Retinal pigment epithelial cell (primary cell): ENCODE measurements at regions not wholly inside any gene's neighbourhood (a gene's known extent, or its start where the extent isn't known, plus 50 kb on each side); places are given as distances from the start of the nearest gene placed in this dataset.

Experiments
- DNase-seq: peaks from one replicate; pipeline ENCODE4 v3.0.0-alpha.2; 2010; ENCODE audit warnings: low read depth
- H3K4me3 ChIP-seq: 2 replicates; pipeline ENCODE4 v1.5.1; 2011; ENCODE audit warnings: mild to moderate bottlenecking, low read length, control low read depth, moderate library complexity
- CTCF ChIP-seq: conservative IDR thresholded peaks from 2 replicates; pipeline ENCODE4 v1.5.1; 2011; ENCODE audit warnings: low read depth, low read length, control low read depth, inconsistent platforms

- TF ChIP-seq CTCF, result no peak
- no peak for DNase-seq
- H3K4me3 ChIP-seq, result no peak overlapping the region
Observed at GRCh38 chr2:122851972-122852531, 1096.6 kb downstream of the TSN start.

- DNase-seq, result no peak
- no peak for TF ChIP-seq CTCF
- no peak overlapping the region for H3K4me3 ChIP-seq
Observed at GRCh38 chr2:122856696-122857095, 1101.2 kb downstream of the TSN start.

- DNase-seq, result no peak
- no peak for TF ChIP-seq CTCF
- no peak overlapping the region for H3K4me3 ChIP-seq
Observed at GRCh38 chr2:122858075-122858702, 1102.7 kb downstream of the TSN start.

- DNase-seq, result no peak
Observed at GRCh38 chr2:122858813-122859212, 1103.4 kb downstream of the TSN start.

GRCh38 chr2:122859260-122859659, 1103.8 kb downstream of the TSN start:
- no peak overlapping the region for H3K4me3 ChIP-seq
- no peak for TF ChIP-seq CTCF
- DNase-seq, result no peak

More at GRCh38 chr2:122858813-122859212, 1103.4 kb downstream of the TSN start:
- H3K4me3 ChIP-seq, result no peak overlapping the region
- TF ChIP-seq CTCF, result no peak

- DNase-seq, result no peak
- no peak for TF ChIP-seq CTCF
- H3K4me3 ChIP-seq, result no peak overlapping the region
Observed at GRCh38 chr2:122863532-122863931, 1108.1 kb downstream of the TSN start.

- no peak overlapping the region for H3K4me3 ChIP-seq
- TF ChIP-seq CTCF, result no peak
- no peak for DNase-seq
Observed at GRCh38 chr2:122864728-122865127, 1109.3 kb downstream of the TSN start.
